Astrocyte (in vitro differentiated cells and primary cell): ENCODE measurements at regions not wholly inside any gene's neighbourhood (a gene's known extent, or its start where the extent isn't known, plus 50 kb on each side); places are given as distances from the start of the nearest gene placed in this dataset.
"Not testable (repeated sequence)": the region's sequence is repeated elsewhere in the genome, so short reads cannot be mapped to it uniquely, and the experiment has no call there.

Experiments used
- DNase-seq: peaks from one replicate; pipeline ENCODE4 v3.0.0-alpha.2; 2010; ENCODE audit warnings: low read depth
- FAIRE-seq: peaks from 2 replicates; lab custom pipeline; 2011; peaks lifted over from hg19 to GRCh38; lab: Jason Lieb, UNC
- H2AFZ ChIP-seq: 2 replicates; pipeline ENCODE4 v1.6.0; 2012; ENCODE audit warnings: low read depth, low read length, inconsistent platforms
- H3K27ac ChIP-seq: 2 replicates; pipeline ENCODE4 v1.5.1; 2011; ENCODE audit warnings: low read depth, low read length, inconsistent platforms
- H3K27me3 ChIP-seq: 2 replicates; pipeline ENCODE4 v1.6.0; 2011; ENCODE audit warnings: low read length, inconsistent platforms; ENCODE audit not compliant: insufficient read depth
- H3K36me3 ChIP-seq: 2 replicates; pipeline ENCODE4 v1.5.1; 2011; ENCODE audit warnings: low read length, inconsistent platforms; ENCODE audit not compliant: insufficient read depth
- H3K4me1 ChIP-seq: 2 replicates; pipeline ENCODE4 v1.5.1; 2011; ENCODE audit warnings: low read length, inconsistent platforms; ENCODE audit not compliant: insufficient read depth
- H3K4me2 ChIP-seq: 2 replicates; pipeline ENCODE4 v1.6.0; 2012; ENCODE audit warnings: low read length, inconsistent platforms
- H3K4me3 ChIP-seq: 2 replicates; pipeline ENCODE4 v1.5.1; 2011; ENCODE audit warnings: low read depth, mild to moderate bottlenecking, low read length, inconsistent platforms; ENCODE audit not compliant: insufficient read depth
- H3K79me2 ChIP-seq: 2 replicates; pipeline ENCODE4 v1.6.0; 2012; ENCODE audit warnings: mild to moderate bottlenecking, low read length, inconsistent platforms; ENCODE audit not compliant: insufficient read depth
- H3K9ac ChIP-seq: 2 replicates; pipeline ENCODE4 v1.6.0; 2012; ENCODE audit warnings: mild to moderate bottlenecking, low read length, inconsistent platforms
- H3K9me3 ChIP-seq: 2 replicates; pipeline ENCODE4 v1.5.1; 2012; ENCODE audit warnings: low read depth, mild to moderate bottlenecking, low read length, inconsistent platforms; ENCODE audit not compliant: insufficient read depth
- H4K20me1 ChIP-seq: 2 replicates; pipeline ENCODE4 v1.6.0; 2012; ENCODE audit warnings: low read length, inconsistent platforms; ENCODE audit not compliant: insufficient read depth
- H3K27ac Mint-ChIP-seq: one replicate; pipeline ENCODE4 v1.8.0; 2021; ENCODE audit warnings: mild to moderate bottlenecking, mixed read lengths; ENCODE audit not compliant: unreplicated experiment
- H3K27me3 Mint-ChIP-seq: one replicate; pipeline ENCODE4 v1.8.0; 2021; ENCODE audit warnings: low read depth, mixed read lengths; ENCODE audit not compliant: unreplicated experiment
- H3K36me3 Mint-ChIP-seq: one replicate; pipeline ENCODE4 v1.8.0; 2021; ENCODE audit warnings: low read depth, mixed read lengths; ENCODE audit not compliant: unreplicated experiment
- H3K4me1 Mint-ChIP-seq: one replicate; pipeline ENCODE4 v1.8.0; 2021; ENCODE audit warnings: low read depth, mixed read lengths; ENCODE audit not compliant: unreplicated experiment
- H3K4me3 Mint-ChIP-seq: one replicate; pipeline ENCODE4 v1.8.0; 2021; ENCODE audit warnings: mild to moderate bottlenecking, moderate library complexity, mixed read lengths; ENCODE audit not compliant: unreplicated experiment
- H3K9me3 Mint-ChIP-seq: one replicate; pipeline ENCODE4 v1.8.0; 2021; ENCODE audit warnings: mild to moderate bottlenecking, mixed read lengths; ENCODE audit not compliant: unreplicated experiment
- CTCF ChIP-seq: IDR thresholded peaks from 2 replicates; pipeline ENCODE4 v1.5.1; 2011; ENCODE audit warnings: low read depth, mild to moderate bottlenecking, inconsistent platforms, low read length, moderate library complexity; ENCODE audit not compliant: insufficient read depth
- EZH2 ChIP-seq: IDR thresholded peaks from 2 replicates; pipeline ENCODE4 v1.6.1; 2012; ENCODE audit warnings: mild to moderate bottlenecking, low read length, inconsistent platforms; ENCODE audit not compliant: insufficient read depth

DNA sequence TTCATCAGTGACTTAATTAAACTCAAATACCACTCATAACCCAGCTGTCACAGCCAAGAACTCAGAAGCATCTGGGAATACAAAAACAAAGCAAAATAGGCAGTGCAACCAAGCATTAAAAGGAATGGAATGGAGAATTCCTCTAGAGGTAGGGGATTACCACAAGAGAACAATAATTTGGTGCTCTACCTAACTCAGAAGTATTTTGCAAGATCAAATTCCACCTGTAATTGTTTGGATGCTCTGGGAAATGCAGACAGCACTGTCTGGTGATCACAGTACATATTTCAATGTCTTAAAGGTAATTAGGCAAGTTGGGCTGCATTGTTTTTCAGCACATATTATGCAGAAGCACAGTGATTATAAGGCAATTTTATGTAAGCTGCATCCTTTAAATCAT is 547.5 kb downstream of the TRAM1L1 start:
- no peaks in the 10 kb centered on the region for H4K20me1 ChIP-seq
- H3K4me3 ChIP-seq, result no peak overlapping the region
- TF ChIP-seq EZH2, result no peak
- no peak overlapping the region for H2AFZ ChIP-seq
- no peaks in the 10 kb centered on the region for H3K4me1 ChIP-seq
- no peak for FAIRE-seq
- no peaks in the 10 kb centered on the region for H3K27me3 ChIP-seq
- no peaks in the 10 kb centered on the region for H3K36me3 Mint-ChIP-seq
- H3K4me3 Mint-ChIP-seq, result no peak overlapping the region
- H3K79me2 ChIP-seq, result no peaks in the 10 kb centered on the region
- H3K27ac ChIP-seq, result no peak overlapping the region
- H3K9me3 Mint-ChIP-seq, result no peaks in the 10 kb centered on the region
- H3K4me2 ChIP-seq, result no peak overlapping the region
- H3K27me3 Mint-ChIP-seq, result no peaks in the 10 kb centered on the region
- DNase-seq, result no peak
- no peaks in the 10 kb centered on the region for H3K4me1 Mint-ChIP-seq
- H3K9ac ChIP-seq, result no peak overlapping the region
- H3K27ac Mint-ChIP-seq, result no peak overlapping the region
- H3K9me3 ChIP-seq, result peaks cover 3% of the 10 kb centered on the region
- no peaks in the 10 kb centered on the region for H3K36me3 ChIP-seq

DNA sequence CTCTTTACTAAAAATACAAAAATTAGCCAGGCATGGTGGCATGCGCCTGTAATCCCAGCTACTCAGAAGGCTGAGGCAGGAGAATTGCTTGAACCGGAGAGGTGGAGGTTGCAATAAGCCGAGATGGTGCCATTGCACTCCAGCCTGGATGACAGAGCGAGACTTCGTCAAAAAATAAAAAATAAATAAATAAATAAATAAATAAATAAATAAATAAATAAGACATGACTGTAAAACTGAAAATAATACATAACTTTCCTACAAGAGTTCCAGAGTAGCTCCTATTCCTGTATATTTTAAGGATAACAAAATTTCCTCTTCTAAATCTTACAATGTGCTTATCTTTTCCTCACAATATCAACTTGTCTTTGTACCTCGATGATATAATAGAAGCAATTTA is 549.4 kb downstream of the TRAM1L1 start:
- H3K79me2 ChIP-seq, H3K27me3 ChIP-seq, H3K4me1 ChIP-seq, H3K4me3 Mint-ChIP-seq, H3K27ac ChIP-seq, H3K9me3 Mint-ChIP-seq, H3K4me3 ChIP-seq, H3K27ac Mint-ChIP-seq, H3K4me1 Mint-ChIP-seq, H3K4me2 ChIP-seq, H4K20me1 ChIP-seq, FAIRE-seq, H3K36me3 ChIP-seq, H3K27me3 Mint-ChIP-seq, H2AFZ ChIP-seq, DNase-seq, H3K9ac ChIP-seq, H3K9me3 ChIP-seq, H3K36me3 Mint-ChIP-seq: not testable (repeated sequence)

DNA sequence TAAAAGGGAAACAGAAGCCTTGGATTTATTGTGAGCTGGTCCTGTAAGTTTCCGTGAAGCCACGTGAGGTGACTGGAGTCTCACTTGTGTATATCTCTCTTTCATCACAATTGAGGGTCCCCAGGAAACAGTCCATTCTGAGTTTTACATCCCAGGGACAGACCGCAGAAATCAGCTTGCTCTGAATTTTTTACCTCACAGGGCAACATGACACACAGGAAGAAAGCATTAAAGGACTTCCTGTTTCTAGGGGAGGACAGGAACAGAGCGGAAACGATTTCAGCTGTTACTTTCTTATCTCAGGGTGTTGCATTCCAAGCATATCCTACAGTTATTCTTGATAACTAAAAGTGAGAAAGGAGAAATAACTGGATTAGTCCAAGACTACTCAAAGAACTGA is 553.5 kb downstream of the TRAM1L1 start:
- Mint-ChIP-seq H3K9me3 (no peaks in the 10 kb centered on the region), H3K27ac (no peak overlapping the region), H3K36me3 (no peaks in the 10 kb centered on the region), H3K4me1 (no peaks in the 10 kb centered on the region), H3K4me3 (no peak overlapping the region), H3K27me3 (no peaks in the 10 kb centered on the region)
- Histone ChIP-seq H4K20me1 (no peaks in the 10 kb centered on the region), H3K79me2 (no peaks in the 10 kb centered on the region), H3K4me3 (no peak overlapping the region), H3K9ac (no peak overlapping the region), H3K27ac (no peak overlapping the region), H3K9me3 (no peaks in the 10 kb centered on the region), H3K36me3 (no peaks in the 10 kb centered on the region), H3K27me3 (no peaks in the 10 kb centered on the region), H2AFZ (no peak overlapping the region), H3K4me1 (no peaks in the 10 kb centered on the region), H3K4me2 (no peak overlapping the region)
- TF ChIP-seq EZH2, result no peak
- no peak for TF ChIP-seq CTCF
- no peak for FAIRE-seq
- no peak for DNase-seq

DNA sequence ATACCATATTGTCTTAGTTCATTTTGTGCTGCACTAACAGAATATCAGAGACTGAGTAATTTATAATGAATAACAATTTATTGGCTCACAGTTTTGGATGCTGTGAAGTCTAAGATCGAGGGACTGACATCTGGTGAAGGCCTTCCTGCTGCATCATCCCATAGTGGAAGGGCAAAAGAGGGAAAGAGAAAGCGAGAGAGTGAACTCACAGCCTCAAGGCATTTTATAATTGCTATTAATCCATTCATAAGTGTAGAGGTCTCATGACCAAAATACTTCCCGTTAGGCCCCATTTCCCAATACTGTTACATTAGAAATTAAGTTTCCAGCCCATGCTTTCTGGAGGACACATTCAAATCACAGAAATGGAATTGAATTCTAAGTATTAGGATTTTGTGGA is 554.4 kb downstream of the TRAM1L1 start:
- TF ChIP-seq CTCF, result no peak
- no peak for TF ChIP-seq EZH2
- no peak for FAIRE-seq

More for the DNA sequence above, 554.4 kb downstream of the TRAM1L1 start:
- Mint-ChIP-seq H3K36me3 (no peaks in the 10 kb centered on the region), H3K27me3 (no peaks in the 10 kb centered on the region), H3K9me3 (no peaks in the 10 kb centered on the region), H3K4me1 (no peaks in the 10 kb centered on the region), H3K4me3 (no peak overlapping the region), H3K27ac (no peak overlapping the region)
- DNase-seq, result no peak
- H3K9ac ChIP-seq, result no peak overlapping the region
- no peaks in the 10 kb centered on the region for H3K36me3 ChIP-seq
- no peak overlapping the region for H2AFZ ChIP-seq
- no peaks in the 10 kb centered on the region for H3K9me3 ChIP-seq
- H3K79me2 ChIP-seq, result no peaks in the 10 kb centered on the region
- no peak overlapping the region for H3K4me3 ChIP-seq
- H3K4me1 ChIP-seq, result no peaks in the 10 kb centered on the region
- no peak overlapping the region for H3K4me2 ChIP-seq
- no peaks in the 10 kb centered on the region for H3K27me3 ChIP-seq
- H4K20me1 ChIP-seq, result no peaks in the 10 kb centered on the region
- H3K27ac ChIP-seq, result no peak overlapping the region
